Activated naive CD8-positive, alpha-beta T cell treated with anti-CD3 and anti-CD28 coated beads for 36 hours (primary cell): ENCODE measurements at regions not wholly inside any gene's neighbourhood (a gene's known extent, or its start where the extent isn't known, plus 50 kb on each side); places are given as distances from the start of the nearest gene placed in this dataset.

Experiments
- DNase-seq: peaks from one replicate; pipeline ENCODE4 v3.0.0; 2021
- H3K27ac Mint-ChIP-seq: one replicate; pipeline ENCODE4 v1.8.0; 2022; ENCODE audit warnings: mild to moderate bottlenecking, moderate library complexity, mixed read lengths
- H3K27me3 Mint-ChIP-seq: one replicate; pipeline ENCODE4 v1.8.0; 2022; ENCODE audit warnings: mild to moderate bottlenecking, mixed read lengths
- H3K36me3 Mint-ChIP-seq: one replicate; pipeline ENCODE4 v1.8.0; 2021; ENCODE audit warnings: mild to moderate bottlenecking, mixed read lengths
- H3K4me1 Mint-ChIP-seq: one replicate; pipeline ENCODE4 v1.8.0; 2021; ENCODE audit warnings: mixed read lengths
- H3K4me3 Mint-ChIP-seq: one replicate; pipeline ENCODE4 v1.8.0; 2022; ENCODE audit warnings: mild to moderate bottlenecking, moderate library complexity, mixed read lengths
- H3K9me3 Mint-ChIP-seq: one replicate; pipeline ENCODE4 v1.8.0; 2022; ENCODE audit warnings: mixed read lengths

- no peak overlapping the region for H3K4me3 Mint-ChIP-seq
- H3K4me1 Mint-ChIP-seq: no peaks in the 10 kb centered on the region
- no peak overlapping the region for H3K27ac Mint-ChIP-seq
- H3K36me3 Mint-ChIP-seq: no peaks in the 10 kb centered on the region
- no peak for DNase-seq
- no peaks in the 10 kb centered on the region for H3K9me3 Mint-ChIP-seq
- no peaks in the 10 kb centered on the region for H3K27me3 Mint-ChIP-seq
These were observed 71.1 kb upstream of the MYL10 start for GRCh38 chr7:101699881-101700823.

GRCh38 chr7:101701153-101701794 lies 72.2 kb upstream of the MYL10 start:
- Mint-ChIP-seq H3K27ac (no peak overlapping the region), H3K27me3 (no peaks in the 10 kb centered on the region), H3K9me3 (no peaks in the 10 kb centered on the region), H3K4me3 (no peak overlapping the region), H3K4me1 (no peaks in the 10 kb centered on the region), H3K36me3 (no peaks in the 10 kb centered on the region)
- DNase-seq: no peak

GRCh38 chr7:101702362-101702850 lies 73.3 kb upstream of the MYL10 start:
- no peak for DNase-seq
- Mint-ChIP-seq H3K36me3 (no peaks in the 10 kb centered on the region), H3K9me3 (no peaks in the 10 kb centered on the region), H3K4me1 (no peaks in the 10 kb centered on the region), H3K27ac (no peak overlapping the region), H3K27me3 (no peaks in the 10 kb centered on the region), H3K4me3 (no peak overlapping the region)

- DNase-seq: no peak
- Mint-ChIP-seq H3K27ac (no peak overlapping the region), H3K4me1 (no peaks in the 10 kb centered on the region), H3K4me3 (no peak overlapping the region), H3K36me3 (no peaks in the 10 kb centered on the region), H3K9me3 (no peaks in the 10 kb centered on the region), H3K27me3 (no peaks in the 10 kb centered on the region)
These were observed 76.2 kb upstream of the MYL10 start for GRCh38 chr7:101705331-101705730.

GRCh38 chr7:101707587-101707986 lies 78.5 kb upstream of the MYL10 start:
- Mint-ChIP-seq H3K4me1 (no peaks in the 10 kb centered on the region), H3K27me3 (no peaks in the 10 kb centered on the region), H3K9me3 (no peaks in the 10 kb centered on the region), H3K27ac (no peak overlapping the region), H3K4me3 (no peak overlapping the region), H3K36me3 (no peaks in the 10 kb centered on the region)
- no peak for DNase-seq

GRCh38 chr7:101708223-101708622 lies 79.1 kb upstream of the MYL10 start:
- Mint-ChIP-seq H3K4me1 (no peaks in the 10 kb centered on the region), H3K9me3 (no peaks in the 10 kb centered on the region), H3K36me3 (no peaks in the 10 kb centered on the region), H3K4me3 (no peak overlapping the region), H3K27ac (no peak overlapping the region), H3K27me3 (no peaks in the 10 kb centered on the region)
- DNase-seq: no peak

GRCh38 chr7:101712652-101713051 lies 83.6 kb upstream of the MYL10 start:
- no peaks in the 10 kb centered on the region for H3K9me3 Mint-ChIP-seq
- DNase-seq: no peak
- no peaks in the 10 kb centered on the region for H3K4me1 Mint-ChIP-seq
- H3K27me3 Mint-ChIP-seq: no peaks in the 10 kb centered on the region
- H3K4me3 Mint-ChIP-seq: no peak overlapping the region
- no peaks in the 10 kb centered on the region for H3K36me3 Mint-ChIP-seq
- H3K27ac Mint-ChIP-seq: no peak overlapping the region

GRCh38 chr7:101714097-101714496 lies 85.0 kb upstream of the MYL10 start:
- Mint-ChIP-seq H3K9me3 (no peaks in the 10 kb centered on the region), H3K36me3 (no peaks in the 10 kb centered on the region), H3K4me3 (no peak overlapping the region), H3K27ac (no peak overlapping the region), H3K27me3 (no peaks in the 10 kb centered on the region), H3K4me1 (no peaks in the 10 kb centered on the region)
- no peak for DNase-seq

GRCh38 chr7:101717628-101718357 lies 88.7 kb upstream of the MYL10 start:
- H3K4me3 Mint-ChIP-seq: no peak overlapping the region
- DNase-seq: no peak
- H3K9me3 Mint-ChIP-seq: no peaks in the 10 kb centered on the region
- H3K27me3 Mint-ChIP-seq: no peaks in the 10 kb centered on the region
- no peaks in the 10 kb centered on the region for H3K36me3 Mint-ChIP-seq
- no peaks in the 10 kb centered on the region for H3K4me1 Mint-ChIP-seq
- no peak overlapping the region for H3K27ac Mint-ChIP-seq

GRCh38 chr7:101718363-101719122 lies 89.4 kb upstream of the MYL10 start:
- Mint-ChIP-seq H3K27ac (no peak overlapping the region), H3K9me3 (no peaks in the 10 kb centered on the region)
- no peak for DNase-seq

GRCh38 chr7:101719123-101719470 lies 90.0 kb upstream of the MYL10 start:
- Mint-ChIP-seq H3K4me3 (no peak overlapping the region), H3K27ac (no peak overlapping the region), H3K9me3 (peaks cover 3% of the 10 kb centered on the region), H3K4me1 (no peaks in the 10 kb centered on the region), H3K27me3 (no peaks in the 10 kb centered on the region), H3K36me3 (no peaks in the 10 kb centered on the region)
- DNase-seq: no peak

More at GRCh38 chr7:101718363-101719122, 89.4 kb upstream of the MYL10 start:
- Mint-ChIP-seq H3K4me1 (no peaks in the 10 kb centered on the region), H3K4me3 (no peak overlapping the region), H3K36me3 (no peaks in the 10 kb centered on the region), H3K27me3 (no peaks in the 10 kb centered on the region)

- H3K4me3 Mint-ChIP-seq: no peak overlapping the region
- H3K4me1 Mint-ChIP-seq: no peaks in the 10 kb centered on the region
- DNase-seq: no peak
- H3K36me3 Mint-ChIP-seq: no peaks in the 10 kb centered on the region
- peaks cover 3% of the 10 kb centered on the region for H3K9me3 Mint-ChIP-seq
- no peak overlapping the region for H3K27ac Mint-ChIP-seq
- no peaks in the 10 kb centered on the region for H3K27me3 Mint-ChIP-seq
These were observed 91.2 kb upstream of the MYL10 start for GRCh38 chr7:101720324-101720723.

- Mint-ChIP-seq H3K27me3 (no peaks in the 10 kb centered on the region), H3K9me3 (peaks cover 3% of the 10 kb centered on the region), H3K27ac (no peak overlapping the region), H3K4me3 (no peak overlapping the region), H3K36me3 (no peaks in the 10 kb centered on the region), H3K4me1 (no peaks in the 10 kb centered on the region)
- no peak for DNase-seq
These were observed 93.2 kb upstream of the MYL10 start for GRCh38 chr7:101722247-101722646.

GRCh38 chr7:101723835-101724234 lies 93.6 kb upstream of the CUX1 start:
- Mint-ChIP-seq H3K9me3 (peaks cover 3% of the 10 kb centered on the region), H3K4me3 (no peak overlapping the region), H3K4me1 (no peaks in the 10 kb centered on the region), H3K27me3 (no peaks in the 10 kb centered on the region), H3K36me3 (no peaks in the 10 kb centered on the region), H3K27ac (no peak overlapping the region)
- no peak for DNase-seq

- no peak overlapping the region for H3K4me3 Mint-ChIP-seq
- no peaks in the 10 kb centered on the region for H3K27me3 Mint-ChIP-seq
- no peak for DNase-seq
- H3K9me3 Mint-ChIP-seq: peaks cover 3% of the 10 kb centered on the region
- no peaks in the 10 kb centered on the region for H3K36me3 Mint-ChIP-seq
- H3K27ac Mint-ChIP-seq: no peak overlapping the region
- H3K4me1 Mint-ChIP-seq: no peaks in the 10 kb centered on the region
These were observed 92.5 kb upstream of the CUX1 start for GRCh38 chr7:101724957-101725356.
